ENCODE measurements at regions not wholly inside any gene's neighbourhood (a gene's known extent, or its start where the extent isn't known, plus 50 kb on each side); places are given as distances from the start of the nearest gene placed in this dataset.

DNA sequence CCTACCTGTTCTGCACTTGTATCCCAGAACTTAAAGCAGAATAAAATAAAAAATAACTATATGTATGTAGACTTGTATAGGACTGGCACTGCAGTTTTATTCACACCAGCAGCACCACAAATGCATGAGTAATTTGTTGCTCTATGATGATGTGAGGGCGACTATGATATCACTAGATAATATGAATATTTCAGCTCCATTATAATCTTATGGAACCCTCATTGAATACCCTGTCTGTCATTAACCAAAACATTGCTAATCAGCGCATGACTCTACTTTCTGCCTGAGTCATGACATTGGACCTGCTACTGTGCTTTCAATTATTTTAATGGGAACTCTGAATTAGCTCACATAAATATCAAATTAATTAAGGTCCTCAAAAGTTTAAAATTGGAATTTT is 129.4 kb upstream of the RHOBTB1 start:
- no peak for TF ChIP-seq CTCF (conservative IDR thresholded peaks at IDR 0.05; ENCODE audit: low read length)
- no peak for DNase-seq (ENCODE audit: low read depth)
- H3K4me3 ChIP-seq (ENCODE audit: low read length) = no peak overlapping the region

GRCh38 chr10:61071580-61071979 is 127.6 kb upstream of the RHOBTB1 start:
- no peak for TF ChIP-seq CTCF (conservative IDR thresholded peaks at IDR 0.05; ENCODE audit: low read length)
- H3K4me3 ChIP-seq (ENCODE audit: low read length) = no peak overlapping the region
- DNase-seq (ENCODE audit: low read depth) = no peak

GRCh38 chr10:61068471-61068870 is 124.5 kb upstream of the RHOBTB1 start:
- no peak for TF ChIP-seq CTCF (conservative IDR thresholded peaks at IDR 0.05; ENCODE audit: low read length)
- no peak for DNase-seq (ENCODE audit: low read depth)
- no peak overlapping the region for H3K4me3 ChIP-seq (ENCODE audit: low read length)

GRCh38 chr10:61067671-61068336 is 123.8 kb upstream of the RHOBTB1 start:
- TF ChIP-seq CTCF (conservative IDR thresholded peaks at IDR 0.05; ENCODE audit: low read length) = no peak
- DNase-seq (ENCODE audit: low read depth) = no peak
- H3K4me3 ChIP-seq (ENCODE audit: low read length) = no peak overlapping the region

GRCh38 chr10:61066661-61067344 is 122.8 kb upstream of the RHOBTB1 start:
- DNase-seq (ENCODE audit: low read depth) = no peak
- H3K4me3 ChIP-seq (ENCODE audit: low read length) = no peak overlapping the region
- TF ChIP-seq CTCF (conservative IDR thresholded peaks at IDR 0.05; ENCODE audit: low read length) = no peak

DNA sequence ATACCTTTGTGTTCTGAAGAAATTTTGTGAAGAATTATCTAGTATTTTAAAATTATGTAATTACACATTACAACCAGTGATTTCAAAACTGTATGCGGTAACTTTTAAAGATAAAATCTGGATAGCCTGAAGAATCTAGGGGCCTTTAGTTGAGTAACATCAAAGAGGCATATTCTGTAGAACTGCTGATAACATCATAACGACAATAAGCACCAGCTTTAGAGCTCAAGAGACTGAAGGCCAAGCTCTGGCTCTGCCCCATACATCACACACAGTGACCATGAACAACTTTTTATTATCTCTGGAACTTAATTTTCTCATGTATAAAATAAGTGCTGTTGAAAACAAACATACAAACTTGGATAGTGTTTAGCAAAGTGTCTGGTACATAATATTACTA is 121.1 kb upstream of the RHOBTB1 start:
- DNase-seq (ENCODE audit: low read depth) = no peak
- TF ChIP-seq CTCF (conservative IDR thresholded peaks at IDR 0.05; ENCODE audit: low read length) = no peak
- no peak overlapping the region for H3K4me3 ChIP-seq (ENCODE audit: low read length)

GRCh38 chr10:61064356-61064755 is 120.4 kb upstream of the RHOBTB1 start:
- no peak for TF ChIP-seq CTCF (conservative IDR thresholded peaks at IDR 0.05; ENCODE audit: low read length)
- H3K4me3 ChIP-seq (ENCODE audit: low read length) = no peak overlapping the region
- DNase-seq (ENCODE audit: low read depth) = no peak

Data from AG10803 (cell line).